RWPE1 (cell line): ENCODE measurements at regions not wholly inside any gene's neighbourhood (a gene's known extent, or its start where the extent isn't known, plus 50 kb on each side); places are given as distances from the start of the nearest gene placed in this dataset.

Experiments
- CTCF ChIA-PET: fragments of 350-600 bp; sonication (Branson Sonifier 250); formaldehyde crosslinking; extraction: SDS; loops from one replicate; lab custom pipeline; 2021; lab: Yijun Ruan, JAX
- POLR2A ChIA-PET: fragments of 400-600 bp; formaldehyde crosslinking; extraction: SDS; loops from one replicate; lab custom pipeline; 2020; ENCODE audit warnings: antibody characterized with exemption; ENCODE audit not compliant: low non-redundant PET; lab: Yijun Ruan, JAX
- DNase-seq: peaks from one replicate; pipeline ENCODE4 v3.0.0; 2012; ENCODE audit warnings: low spot score
- H3K27ac ChIP-seq: fragments of 450-650 bp; 2 replicates; pipeline ENCODE4 v1.5.1; 2017
- TF ChIP-seq, protein P1 (sequence below): fragments of 450-650 bp; conservative IDR thresholded peaks from 2 replicates; pipeline ENCODE4 v1.5.1; 2017; ENCODE audit warnings: low read depth, mild to moderate bottlenecking

DNA sequence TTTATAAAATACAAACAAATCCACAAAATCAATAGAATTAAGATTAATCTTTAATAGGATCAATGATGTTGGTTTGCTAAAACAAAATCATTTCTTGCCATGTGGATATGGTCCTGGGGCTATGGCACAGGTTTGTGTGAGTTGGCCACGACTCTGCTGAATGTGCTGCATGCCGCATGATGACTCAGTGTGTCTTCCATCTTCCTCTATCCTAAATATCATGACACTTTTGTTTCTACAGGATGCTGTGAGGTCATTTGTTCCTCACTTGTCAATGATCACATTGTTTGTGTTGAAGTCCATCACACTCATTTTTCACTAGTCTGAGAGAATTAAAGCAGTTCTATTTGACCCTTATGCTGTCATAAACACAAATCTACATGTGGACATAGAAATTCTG lies 167.2 kb upstream of the ZBED5 start:
- ChIA-PET CTCF (no interaction called here), POLR2A (no interaction called here)
- peak; percentile 4 for DNase-seq

DNA sequence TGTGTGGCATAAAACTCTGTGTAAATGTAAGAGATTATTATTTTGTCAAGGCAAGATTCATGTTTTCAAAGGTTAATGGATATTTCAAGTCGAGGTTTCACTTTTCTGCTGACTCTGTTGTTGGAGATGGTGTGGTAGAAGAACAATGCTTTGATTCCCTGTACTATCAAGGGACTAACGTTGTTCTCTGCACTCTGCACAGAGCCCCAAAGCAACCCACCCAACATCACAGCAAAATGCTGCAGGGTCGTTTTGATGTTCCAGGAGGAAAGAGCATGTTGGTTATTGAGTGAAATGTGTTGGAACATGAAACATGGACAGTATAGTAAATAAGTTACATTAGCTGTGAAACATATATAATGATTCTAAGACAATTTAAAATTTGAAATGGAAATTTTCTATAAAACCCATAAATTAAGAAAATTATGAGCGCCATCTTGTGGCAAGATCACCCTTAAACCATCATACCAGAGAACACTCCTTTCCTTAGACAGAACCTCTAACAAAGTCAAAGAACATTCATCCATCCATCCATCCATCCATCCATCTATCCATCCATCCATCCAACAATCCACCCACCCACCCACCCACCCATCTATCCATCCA lies 164.4 kb upstream of the ZBED5 start:
- TF ChIP-seq, protein P1, sequence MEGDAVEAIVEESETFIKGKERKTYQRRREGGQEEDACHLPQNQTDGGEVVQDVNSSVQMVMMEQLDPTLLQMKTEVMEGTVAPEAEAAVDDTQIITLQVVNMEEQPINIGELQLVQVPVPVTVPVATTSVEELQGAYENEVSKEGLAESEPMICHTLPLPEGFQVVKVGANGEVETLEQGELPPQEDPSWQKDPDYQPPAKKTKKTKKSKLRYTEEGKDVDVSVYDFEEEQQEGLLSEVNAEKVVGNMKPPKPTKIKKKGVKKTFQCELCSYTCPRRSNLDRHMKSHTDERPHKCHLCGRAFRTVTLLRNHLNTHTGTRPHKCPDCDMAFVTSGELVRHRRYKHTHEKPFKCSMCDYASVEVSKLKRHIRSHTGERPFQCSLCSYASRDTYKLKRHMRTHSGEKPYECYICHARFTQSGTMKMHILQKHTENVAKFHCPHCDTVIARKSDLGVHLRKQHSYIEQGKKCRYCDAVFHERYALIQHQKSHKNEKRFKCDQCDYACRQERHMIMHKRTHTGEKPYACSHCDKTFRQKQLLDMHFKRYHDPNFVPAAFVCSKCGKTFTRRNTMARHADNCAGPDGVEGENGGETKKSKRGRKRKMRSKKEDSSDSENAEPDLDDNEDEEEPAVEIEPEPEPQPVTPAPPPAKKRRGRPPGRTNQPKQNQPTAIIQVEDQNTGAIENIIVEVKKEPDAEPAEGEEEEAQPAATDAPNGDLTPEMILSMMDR: peak; percentile 42
- DNase-seq: peak; percentile 44
- no peak overlapping the region for H3K27ac ChIP-seq
- ChIA-PET CTCF (interaction anchor here (0.6 to 3.0 kb wide), 6 partner anchors 82 to 230 kb away, joined by 5 to 20 read pairs (median 8); no protein-coding TSS in a partner anchor), POLR2A (no interaction called here)

More for the DNA sequence above, 167.2 kb upstream of the ZBED5 start:
- H3K27ac ChIP-seq: no peak overlapping the region
- TF ChIP-seq, protein P1: no peak

DNA sequence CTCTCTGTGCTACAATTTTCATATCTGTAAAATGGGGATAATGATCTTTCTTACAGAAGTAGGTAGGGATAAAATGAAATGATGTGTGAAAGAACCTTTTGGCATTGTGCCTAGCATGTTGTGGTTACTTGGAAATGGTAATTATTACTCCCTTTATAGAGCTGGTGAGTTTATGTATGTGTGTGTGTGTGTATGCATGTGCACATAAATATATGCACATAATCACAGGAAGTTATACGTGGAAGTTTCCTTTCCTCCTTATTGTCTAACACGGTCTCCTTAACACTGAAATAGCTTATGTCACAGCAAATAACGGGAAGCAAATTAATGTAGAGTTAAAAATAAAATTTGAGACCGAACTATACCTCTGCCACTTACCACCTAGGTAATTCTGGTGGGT lies 163.7 kb upstream of the ZBED5 start:
- POLR2A ChIA-PET: no interaction called here
- TF ChIP-seq, protein P1: no peak
- H3K27ac ChIP-seq: no peak overlapping the region
- DNase-seq: no peak
- CTCF ChIA-PET: interaction anchor here (0.6 to 3.0 kb wide), 5 partner anchors 81 to 229 kb away, joined by 5 to 20 read pairs (median 6); no protein-coding TSS in a partner anchor

DNA sequence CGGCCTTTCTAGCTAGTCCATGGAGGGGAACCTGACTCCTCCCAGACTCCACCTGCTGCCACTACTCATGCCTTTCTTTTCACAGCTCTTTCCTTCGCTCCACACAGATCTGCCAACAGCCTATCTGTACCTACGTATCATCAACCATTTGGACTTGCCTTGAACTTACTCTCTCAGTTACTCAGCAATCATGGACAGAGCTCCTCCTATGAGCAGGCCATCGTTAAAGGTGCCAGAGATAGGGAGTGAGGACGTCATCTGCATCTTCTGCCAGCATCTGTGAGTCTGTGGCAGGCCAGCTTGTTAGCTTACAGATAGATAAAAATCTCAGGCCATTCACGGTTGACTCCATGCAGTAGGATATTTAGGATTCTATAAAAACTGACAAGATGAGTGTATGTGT lies 162.9 kb upstream of the ZBED5 start:
- POLR2A ChIA-PET: interaction anchor here (1.0 kb wide), 1 partner anchor 86 kb away, joined by 6 read pairs; no protein-coding TSS in a partner anchor
- no peak for DNase-seq
- no peak overlapping the region for H3K27ac ChIP-seq

DNA sequence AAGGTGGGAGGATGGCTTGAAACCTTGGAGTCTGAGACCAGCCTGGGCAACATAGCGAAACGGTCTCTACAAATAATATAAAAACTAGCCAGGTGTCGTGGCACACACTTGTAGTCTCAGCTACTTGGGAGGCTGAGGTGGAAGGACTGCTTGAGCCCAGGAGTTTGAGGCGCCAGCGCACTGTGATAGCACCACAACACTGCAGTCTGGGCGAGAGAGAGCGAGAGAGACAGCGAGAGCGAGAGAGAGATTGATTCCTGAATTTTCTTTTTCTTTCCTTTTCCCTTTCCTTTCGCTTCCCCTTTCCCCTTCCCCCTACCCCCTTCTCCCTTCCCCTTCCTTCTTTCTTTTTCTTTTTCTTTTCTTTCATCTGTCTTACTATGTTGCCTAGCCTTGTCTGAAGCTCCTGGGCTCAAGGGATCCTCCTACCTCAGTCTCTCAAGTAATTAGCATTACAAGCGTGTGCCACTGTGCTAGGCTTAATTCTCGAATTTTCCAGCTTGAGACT lies 162.4 kb upstream of the ZBED5 start:
- TF ChIP-seq, protein P1: no peak
- no peak overlapping the region for H3K27ac ChIP-seq
- POLR2A ChIA-PET: interaction anchor here (1.0 kb wide), 1 partner anchor 85 kb away, joined by 6 read pairs; no protein-coding TSS in a partner anchor
- no peak for DNase-seq
- CTCF ChIA-PET: interaction anchor here (1.6 to 3.0 kb wide), 3 partner anchors 83 to 228 kb away, joined by 5 to 20 read pairs (median 11); no protein-coding TSS in a partner anchor

More for the DNA sequence above, 162.9 kb upstream of the ZBED5 start:
- TF ChIP-seq, protein P1: no peak
- CTCF ChIA-PET: interaction anchor here (0.6 to 3.0 kb wide), 5 partner anchors 80 to 229 kb away, joined by 4 to 20 read pairs (median 5); no protein-coding TSS in a partner anchor

DNA sequence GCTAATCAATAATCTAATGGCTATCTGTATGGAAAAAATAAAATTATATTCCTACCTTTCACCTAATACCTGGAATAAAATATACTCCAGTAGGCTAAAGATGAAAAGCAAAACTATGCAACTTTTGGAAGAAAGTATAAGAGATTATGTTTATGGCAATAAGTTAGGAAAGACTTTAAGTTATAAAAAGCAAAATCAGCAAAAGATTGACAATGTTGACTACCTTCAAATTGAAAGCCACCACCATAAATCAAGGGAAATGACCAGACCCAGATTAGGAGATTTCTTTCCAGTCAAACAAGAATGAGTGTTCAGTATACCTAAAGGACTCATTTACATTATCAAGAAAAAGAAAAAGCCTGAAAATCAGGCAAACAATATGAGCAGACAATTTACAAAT lies 159.1 kb upstream of the ZBED5 start:
- no peak overlapping the region for H3K27ac ChIP-seq
- ChIA-PET CTCF (no interaction called here), POLR2A (no interaction called here)
- DNase-seq: no peak
- TF ChIP-seq, protein P1: no peak
